SK-N-SH (cell line): ENCODE measurements at regions not wholly inside any gene's neighbourhood (a gene's known extent, or its start where the extent isn't known, plus 50 kb on each side); places are given as distances from the start of the nearest gene placed in this dataset.

ENCODE experiments used
- CTCF ChIA-PET: fragments of 300-600, 350-600 bp; formaldehyde crosslinking; extraction: SDS; loops from one replicate; lab custom pipeline; 2021; lab: Yijun Ruan, JAX
- POLR2A ChIA-PET: fragments of 350-600 bp; sonication (Branson Sonifier 250); formaldehyde crosslinking; extraction: SDS; loops from one replicate; lab custom pipeline; 2020; ENCODE audit warnings: antibody characterized with exemption, inconsistent platforms; lab: Yijun Ruan, JAX
- DNase-seq: peaks from one replicate; pipeline ENCODE4 v3.0.0; 2012
- H2AFZ ChIP-seq: fragments of 200-600 bp; sonication (generic); 2 replicates; pipeline ENCODE4 v1.8.1; 2016; ENCODE audit warnings: antibody characterized with exemption, mild to moderate bottlenecking, low read depth
- H3F3A ChIP-seq: fragments of 200-600 bp; sonication (generic); replicated peaks from 2 replicates; pipeline ENCODE3; 2016; ENCODE audit warnings: antibody characterized with exemption, mild to moderate bottlenecking; ENCODE audit not compliant: insufficient read depth
- H3K27ac ChIP-seq, 2 experiments: fragments of 200-500 bp in 1 of 2; fragments of 200-600 bp in 1 of 2; sonication (Bioruptor generic) in 1 of 2; sonication (generic), shearing (Covaris generic) in 1 of 2; 2 replicates each; pipeline versions ENCODE4 v1.5.1 to v1.6.1; 2014 to 2016; ENCODE audit warnings: low read depth in 2 of 2, inconsistent platforms in 1 of 2, low read length in 1 of 2, mild to moderate bottlenecking in 1 of 2, mixed read lengths in 1 of 2
- H3K27me3 ChIP-seq: fragments of 200-600 bp; sonication (generic), shearing (Covaris generic); 2 replicates; pipeline ENCODE4 v1.6.1; 2016; ENCODE audit warnings: mixed run types; ENCODE audit not compliant: insufficient read depth
- H3K36me3 ChIP-seq, 2 experiments: fragments of 200-500 bp in 1 of 2; fragments of 200-600 bp in 1 of 2; sonication (Bioruptor generic) in 1 of 2; sonication (generic) in 1 of 2; replicated peaks in 1 of 2; 2 replicates each; pipeline versions ENCODE3 to v1.5.1; 2014 to 2016; ENCODE audit warnings: low read length in 1 of 2, mild to moderate bottlenecking in 1 of 2; ENCODE audit not compliant: insufficient read depth in 2 of 2, control insufficient read depth in 1 of 2
- H3K4me1 ChIP-seq, 2 experiments: fragments of 200-500 bp in 1 of 2; fragments of 200-600 bp in 1 of 2; sonication (Bioruptor generic) in 1 of 2; sonication (generic), shearing (Covaris generic) in 1 of 2; 2 replicates each; pipeline versions ENCODE4 v1.5.1 to v1.6.1; 2014 to 2016; ENCODE audit warnings: low read depth in 1 of 2, low read length in 1 of 2, mixed run types in 1 of 2; ENCODE audit not compliant: insufficient read depth in 2 of 2, control insufficient read depth in 1 of 2
- H3K4me2 ChIP-seq: fragments of 200-600 bp; sonication (generic), shearing (Covaris generic); 2 replicates; pipeline ENCODE4 v1.6.1; 2017; ENCODE audit warnings: mixed run types
- H3K4me3 ChIP-seq, 2 experiments: fragments of 200-500 bp in 1 of 2; fragments of 200-600 bp in 1 of 2; sonication (Bioruptor generic) in 1 of 2; sonication (generic), shearing (Covaris generic) in 1 of 2; 2 replicates each; pipeline versions ENCODE4 v1.5.1 to v1.8.1; 2014 to 2016; ENCODE audit warnings: low read depth in 2 of 2, inconsistent platforms in 1 of 2, low read length in 1 of 2, mild to moderate bottlenecking in 1 of 2, mixed read lengths in 1 of 2, moderate library complexity in 1 of 2
- H3K79me2 ChIP-seq: fragments of 200-600 bp; sonication (generic); 2 replicates; pipeline ENCODE4 v1.8.1; 2017; ENCODE audit warnings: mild to moderate bottlenecking; ENCODE audit not compliant: insufficient read depth
- H3K9ac ChIP-seq: fragments of 200-600 bp; sonication (generic); 2 replicates; pipeline ENCODE4 v1.6.1; 2017; ENCODE audit warnings: mixed run types
- H3K9me2 ChIP-seq: fragments of 200-600 bp; sonication (generic); 2 replicates; pipeline ENCODE4 v1.6.1; 2017; ENCODE audit warnings: mixed run types
- H3K9me3 ChIP-seq: fragments of 200-600 bp; sonication (generic); 2 replicates; pipeline ENCODE4 v1.6.1; 2017; ENCODE audit warnings: mixed run types, mild to moderate bottlenecking, moderate library complexity
- H4K20me1 ChIP-seq: fragments of 200-600 bp; sonication (generic); 2 replicates; pipeline ENCODE4 v1.6.1; 2017; ENCODE audit warnings: mild to moderate bottlenecking, mixed run types; ENCODE audit not compliant: insufficient read depth
- MEF2A ChIP-seq: IDR thresholded peaks from 2 replicates; pipeline ENCODE4 v1.4.0; 2012; ENCODE audit warnings: low read depth, borderline replicate concordance
- TEAD4 ChIP-seq: IDR thresholded peaks from 2 replicates; pipeline ENCODE4 v1.4.0; 2012; ENCODE audit warnings: mild to moderate bottlenecking, borderline replicate concordance; ENCODE audit not compliant: insufficient read depth
- WGBS: methylation state at CpG from one replicate; pipeline ENCODE4 v1.1.6; 2017; ENCODE audit warnings: low lambda C conversion rate; 5-methylcytosine and 5-hydroxymethylcytosine counted together
- TF ChIP-seq, protein P1 (sequence below): IDR thresholded peaks from 2 replicates; pipeline ENCODE4 v1.6.1; 2012; ENCODE audit warnings: mild to moderate bottlenecking, low read depth, low read length, moderate library complexity

DNA sequence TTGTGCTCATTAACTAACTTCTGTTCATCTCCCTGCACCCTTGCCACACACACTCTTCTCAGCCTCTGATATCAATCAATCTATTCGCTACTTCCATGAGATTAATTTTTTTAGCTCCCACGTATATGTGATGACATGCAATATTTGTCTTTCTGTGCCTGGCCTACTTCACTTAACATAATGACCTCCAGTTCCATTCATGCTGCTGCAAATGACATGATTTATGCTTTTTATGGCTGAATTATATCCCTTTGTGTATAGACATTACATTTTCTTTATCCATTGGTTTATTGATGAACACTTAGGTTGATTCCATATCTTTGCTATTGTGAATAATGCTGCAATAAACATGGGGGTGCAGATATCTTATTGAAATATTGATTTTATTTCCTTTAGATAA lies 50.8 kb upstream of the SPTLC3 start:
- CTCF ChIA-PET, result no interaction called here
- Histone ChIP-seq H3K4me2 (no peak overlapping the region), H2AFZ (no peak overlapping the region), H3K79me2 (no peaks in the 10 kb centered on the region), H3K27ac (no peak overlapping the region), H3F3A (no peaks in the 10 kb centered on the region), H4K20me1 (no peaks in the 10 kb centered on the region), H3K4me1 (no peaks in the 10 kb centered on the region), H3K9ac (no peak overlapping the region), H3K9me3 (peaks cover 5% of the 10 kb centered on the region; the same call in 1 of the 2 replicates), H3K36me3 (no peaks in the 10 kb centered on the region), H3K9me2 (no peaks in the 10 kb centered on the region), H3K4me3 (no peak overlapping the region), H3K27me3 (no peaks in the 10 kb centered on the region)
- POLR2A ChIA-PET, result no interaction called here
- no peak for DNase-seq
- TF ChIP-seq, protein P1, sequence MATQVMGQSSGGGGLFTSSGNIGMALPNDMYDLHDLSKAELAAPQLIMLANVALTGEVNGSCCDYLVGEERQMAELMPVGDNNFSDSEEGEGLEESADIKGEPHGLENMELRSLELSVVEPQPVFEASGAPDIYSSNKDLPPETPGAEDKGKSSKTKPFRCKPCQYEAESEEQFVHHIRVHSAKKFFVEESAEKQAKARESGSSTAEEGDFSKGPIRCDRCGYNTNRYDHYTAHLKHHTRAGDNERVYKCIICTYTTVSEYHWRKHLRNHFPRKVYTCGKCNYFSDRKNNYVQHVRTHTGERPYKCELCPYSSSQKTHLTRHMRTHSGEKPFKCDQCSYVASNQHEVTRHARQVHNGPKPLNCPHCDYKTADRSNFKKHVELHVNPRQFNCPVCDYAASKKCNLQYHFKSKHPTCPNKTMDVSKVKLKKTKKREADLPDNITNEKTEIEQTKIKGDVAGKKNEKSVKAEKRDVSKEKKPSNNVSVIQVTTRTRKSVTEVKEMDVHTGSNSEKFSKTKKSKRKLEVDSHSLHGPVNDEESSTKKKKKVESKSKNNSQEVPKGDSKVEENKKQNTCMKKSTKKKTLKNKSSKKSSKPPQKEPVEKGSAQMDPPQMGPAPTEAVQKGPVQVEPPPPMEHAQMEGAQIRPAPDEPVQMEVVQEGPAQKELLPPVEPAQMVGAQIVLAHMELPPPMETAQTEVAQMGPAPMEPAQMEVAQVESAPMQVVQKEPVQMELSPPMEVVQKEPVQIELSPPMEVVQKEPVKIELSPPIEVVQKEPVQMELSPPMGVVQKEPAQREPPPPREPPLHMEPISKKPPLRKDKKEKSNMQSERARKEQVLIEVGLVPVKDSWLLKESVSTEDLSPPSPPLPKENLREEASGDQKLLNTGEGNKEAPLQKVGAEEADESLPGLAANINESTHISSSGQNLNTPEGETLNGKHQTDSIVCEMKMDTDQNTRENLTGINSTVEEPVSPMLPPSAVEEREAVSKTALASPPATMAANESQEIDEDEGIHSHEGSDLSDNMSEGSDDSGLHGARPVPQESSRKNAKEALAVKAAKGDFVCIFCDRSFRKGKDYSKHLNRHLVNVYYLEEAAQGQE, result no peak
- TF ChIP-seq TEAD4 (no peak), MEF2A (no peak)
- WGBS, result 28% methylated on average over 2 of the region's 2 CpGs
